Mesenchymal stem cell (in vitro differentiated cells and primary cell): ENCODE measurements at regions not wholly inside any gene's neighbourhood (a gene's known extent, or its start where the extent isn't known, plus 50 kb on each side); places are given as distances from the start of the nearest gene placed in this dataset.

Experiments used
- DNase-seq: peaks from one replicate; pipeline ENCODE4 v3.0.0-alpha.2; 2013
- H2AFZ ChIP-seq: one replicate; pipeline ENCODE4 v1.6.1; 2013; ENCODE audit warnings: low read depth, mild to moderate bottlenecking, control low read depth, inconsistent platforms, low read length, moderate library complexity
- H2AK5ac ChIP-seq: 2 replicates; pipeline ENCODE4 v1.6.1; 2013; ENCODE audit warnings: low read length, moderate library complexity, mild to moderate bottlenecking, inconsistent platforms; ENCODE audit not compliant: severe bottlenecking
- H2BK120ac ChIP-seq: one replicate; pipeline ENCODE4 v1.6.1; 2013; ENCODE audit warnings: low read depth, mild to moderate bottlenecking, inconsistent platforms, low read length, moderate library complexity
- H2BK12ac ChIP-seq, 2 experiments: one replicate each; pipeline ENCODE4 v1.6.1; 2013; ENCODE audit warnings: inconsistent platforms in 2 of 2, low read length in 2 of 2, mild to moderate bottlenecking in 2 of 2, moderate library complexity in 2 of 2, control low read depth in 1 of 2
- H2BK15ac ChIP-seq: one replicate; pipeline ENCODE4 v1.6.1; 2013; ENCODE audit warnings: mild to moderate bottlenecking, low read depth, inconsistent platforms; ENCODE audit not compliant: poor library complexity, severe bottlenecking
- H2BK5ac ChIP-seq: 2 replicates; pipeline ENCODE4 v1.6.1; 2013; ENCODE audit warnings: low read depth, mild to moderate bottlenecking, low read length, control low read depth, inconsistent platforms; ENCODE audit not compliant: poor library complexity, severe bottlenecking
- H3K14ac ChIP-seq, 2 experiments: one replicate each; pipeline ENCODE4 v1.6.1; 2013; ENCODE audit warnings: inconsistent platforms in 2 of 2, low read length in 2 of 2, control low read depth in 1 of 2, mild to moderate bottlenecking in 1 of 2, moderate library complexity in 1 of 2
- H3K18ac ChIP-seq, 2 experiments: one replicate each; pipeline ENCODE4 v1.6.1; 2013; ENCODE audit warnings: inconsistent platforms in 2 of 2, low read length in 2 of 2, control low read depth in 1 of 2, low read depth in 1 of 2, mild to moderate bottlenecking in 1 of 2
- H3K23ac ChIP-seq, 2 experiments: one replicate each; pipeline ENCODE4 v1.6.1; 2013; ENCODE audit warnings: inconsistent platforms in 2 of 2, low read length in 2 of 2, mild to moderate bottlenecking in 2 of 2, moderate library complexity in 2 of 2, control low read depth in 1 of 2
- H3K27ac ChIP-seq: 2 replicates; pipeline ENCODE4 v1.5.1; 2013; ENCODE audit warnings: mild to moderate bottlenecking, moderate library complexity, low read length, control low read depth, inconsistent platforms; ENCODE audit not compliant: poor library complexity, severe bottlenecking
- H3K27me3 ChIP-seq, 2 experiments: 2 replicates each; pipeline versions ENCODE4 v1.6.1 to v1.7.0; 2013; ENCODE audit warnings: low read length in 2 of 2, mild to moderate bottlenecking in 2 of 2, moderate library complexity in 2 of 2, control low read depth in 1 of 2, inconsistent platforms in 1 of 2; ENCODE audit not compliant: control insufficient read depth in 1 of 2, insufficient read depth in 1 of 2
- H3K36me3 ChIP-seq, 2 experiments: 2 replicates each; pipeline versions ENCODE4 v1.6.1 to v1.7.0; 2013; ENCODE audit warnings: low read length in 2 of 2, control low read depth in 1 of 2, inconsistent platforms in 1 of 2, low read depth in 1 of 2, mild to moderate bottlenecking in 1 of 2; ENCODE audit not compliant: insufficient read depth in 2 of 2, control insufficient read depth in 1 of 2
- H3K4ac ChIP-seq, 2 experiments: one replicate each; pipeline ENCODE4 v1.6.1; 2013; ENCODE audit warnings: inconsistent platforms in 2 of 2, low read length in 2 of 2, mild to moderate bottlenecking in 2 of 2, moderate library complexity in 2 of 2, control low read depth in 1 of 2, low read depth in 1 of 2
- H3K4me1 ChIP-seq: 2 replicates; pipeline ENCODE4 v1.6.1; 2013; ENCODE audit warnings: low read depth, low read length, control low read depth; ENCODE audit not compliant: control insufficient read depth, insufficient read depth
- H3K4me2 ChIP-seq: 2 replicates; pipeline ENCODE4 v1.6.1; 2013; ENCODE audit warnings: low read length, mild to moderate bottlenecking, inconsistent platforms; ENCODE audit not compliant: poor library complexity, severe bottlenecking
- H3K4me3 ChIP-seq, 2 experiments: 2 replicates each; pipeline versions ENCODE4 v1.5.1 to v1.7.0; 2013; ENCODE audit warnings: low read length in 2 of 2, mild to moderate bottlenecking in 2 of 2, control low read depth in 1 of 2, low read depth in 1 of 2; ENCODE audit not compliant: insufficient read depth in 1 of 2
- H3K79me1 ChIP-seq: replicated peaks from 2 replicates; pipeline ENCODE4 v1.6.1; 2013; ENCODE audit warnings: mild to moderate bottlenecking, control low read depth, low read length, inconsistent platforms; ENCODE audit not compliant: poor library complexity, severe bottlenecking
- H3K9ac ChIP-seq: 2 replicates; pipeline ENCODE4 v1.7.0; 2013; ENCODE audit warnings: mild to moderate bottlenecking, low read length, moderate library complexity
- H3K9me3 ChIP-seq: 2 replicates; pipeline ENCODE4 v1.7.0; 2013; ENCODE audit warnings: mild to moderate bottlenecking, low read length; ENCODE audit not compliant: control insufficient read depth
- H4K8ac ChIP-seq: one replicate; pipeline ENCODE4 v1.6.1; 2013; ENCODE audit warnings: inconsistent platforms, mild to moderate bottlenecking, low read length, moderate library complexity
- H4K91ac ChIP-seq: one replicate; pipeline ENCODE4 v1.6.1; 2013; ENCODE audit warnings: mild to moderate bottlenecking, low read length, inconsistent platforms
- WGBS: methylation state at CpG from one replicate; pipeline ENCODE4 v1.1.7; 2013; ENCODE audit warnings: mixed read lengths; 5-methylcytosine and 5-hydroxymethylcytosine counted together

GRCh38 chr6:26163427-26164119 is 76.3 kb downstream of the HFE start:
- Histone ChIP-seq H3K23ac (no peak overlapping the region), H3K18ac (no peak overlapping the region), H3K9me3 (no peaks in the 10 kb centered on the region), H3K9ac (no peak overlapping the region), H4K91ac (no peak overlapping the region), H2BK15ac (no peak overlapping the region), H2BK120ac (no peak overlapping the region), H2AFZ (no peak overlapping the region), H4K8ac (no peak overlapping the region), H2BK12ac (no peak overlapping the region), H3K4me3 (no peak overlapping the region), H3K14ac (no peak overlapping the region), H3K27ac (no peak overlapping the region), H2AK5ac (no peak overlapping the region), H3K36me3 (peaks cover 4 to 26% of the 10 kb centered on the region in 2 experiments), H3K79me1 (peaks cover 27% of the 10 kb centered on the region), H3K4me1 (peaks cover 3% of the 10 kb centered on the region), H3K27me3 (no peaks in the 10 kb centered on the region), H2BK5ac (no peak overlapping the region), H3K4me2 (no peak overlapping the region), H3K4ac (no peak overlapping the region)
- WGBS: 95% methylated on average over 10 of the region's 11 CpGs
- DNase-seq: no peak

DNA sequence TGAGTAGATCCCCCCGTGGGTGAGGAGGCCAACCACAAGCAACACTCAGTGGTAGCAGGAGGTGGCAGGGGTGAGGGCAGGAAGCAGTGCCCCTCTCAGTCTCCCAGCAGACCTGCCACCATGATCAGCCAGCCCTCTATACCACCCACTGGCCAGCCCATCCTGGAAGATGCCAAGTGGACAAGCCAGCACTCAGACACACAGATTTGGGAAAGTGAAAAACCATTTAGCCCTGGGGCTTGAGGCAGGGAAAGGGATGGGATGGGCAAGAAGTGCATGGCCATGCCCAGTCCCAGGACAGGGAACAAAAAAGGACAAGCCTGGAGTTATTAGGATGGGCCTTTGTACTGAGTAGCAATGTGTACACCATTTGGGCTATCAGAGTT is 76.9 kb downstream of the HFE start:
- no peak for DNase-seq
- WGBS: 100% methylated on average over 1 of the region's 1 CpG
- Histone ChIP-seq H2AFZ (no peak overlapping the region), H3K36me3 (peaks cover 4 to 26% of the 10 kb centered on the region in 2 experiments), H3K27me3 (no peaks in the 10 kb centered on the region), H3K4me3 (no peak overlapping the region), H2BK120ac (no peak overlapping the region), H2BK12ac (no peak overlapping the region), H3K4ac (no peak overlapping the region), H2BK15ac (no peak overlapping the region), H3K9ac (no peak overlapping the region), H3K23ac (no peak overlapping the region), H4K8ac (no peak overlapping the region), H3K4me1 (peaks cover 3% of the 10 kb centered on the region), H3K79me1 (peaks cover 27% of the 10 kb centered on the region), H3K27ac (no peak overlapping the region), H4K91ac (no peak overlapping the region), H3K9me3 (no peaks in the 10 kb centered on the region), H2BK5ac (no peak overlapping the region), H3K18ac (no peak overlapping the region), H3K4me2 (no peak overlapping the region), H3K14ac (no peak overlapping the region), H2AK5ac (no peak overlapping the region)

DNA sequence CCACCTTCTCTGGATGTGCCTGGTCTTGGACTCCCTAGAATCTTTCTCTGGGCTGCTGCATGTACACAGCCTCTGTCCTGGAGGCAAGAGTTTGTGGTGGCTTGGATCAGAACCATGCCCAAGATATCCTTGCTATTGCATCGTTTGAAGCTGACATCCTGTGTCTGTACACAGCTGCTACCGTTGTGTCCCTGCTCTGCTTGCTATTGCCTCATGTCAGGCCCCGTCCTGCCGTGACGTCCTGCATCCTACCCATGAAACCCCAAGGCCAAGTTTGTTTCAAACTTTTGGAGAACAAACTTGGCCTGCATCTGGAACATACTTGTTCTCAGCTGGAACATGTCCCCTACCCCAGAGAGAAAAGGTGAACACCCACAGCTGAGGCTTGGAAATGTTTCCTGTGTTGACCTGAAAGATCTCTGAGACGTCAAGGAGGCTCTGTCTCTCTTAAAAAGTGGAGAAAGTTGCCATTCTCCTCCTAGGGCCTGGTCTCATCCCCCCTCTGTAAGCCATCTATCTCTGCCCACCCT is 78.1 kb downstream of the HFE start:
- Histone ChIP-seq H3K4ac (no peak overlapping the region), H2BK5ac (no peak overlapping the region), H2AK5ac (no peak overlapping the region), H2BK15ac (no peak overlapping the region), H3K4me2 (no peak overlapping the region), H3K9me3 (no peaks in the 10 kb centered on the region), H3K23ac (no peak overlapping the region), H3K18ac (no peak overlapping the region), H2BK120ac (no peak overlapping the region), H4K8ac (no peak overlapping the region), H3K27ac (no peak overlapping the region), H3K4me3 (no peak overlapping the region), H2AFZ (no peak overlapping the region), H3K14ac (no peak overlapping the region), H2BK12ac (no peak overlapping the region), H4K91ac (no peak overlapping the region), H3K27me3 (no peaks in the 10 kb centered on the region), H3K36me3 (peaks cover 4 to 26% of the 10 kb centered on the region in 2 experiments), H3K79me1 (peaks cover 27% of the 10 kb centered on the region), H3K9ac (no peak overlapping the region), H3K4me1 (peaks cover 3% of the 10 kb centered on the region)
- DNase-seq: no peak
- WGBS: 90% methylated on average over 5 of the region's 6 CpGs

- Histone ChIP-seq H3K27ac (no peak overlapping the region), H3K4me3 (no peak overlapping the region), H3K9ac (no peak overlapping the region), H2BK15ac (no peak overlapping the region), H4K8ac (no peak overlapping the region), H2BK5ac (no peak overlapping the region), H3K4ac (no peak overlapping the region), H3K23ac (no peak overlapping the region), H3K27me3 (no peaks in the 10 kb centered on the region), H2BK120ac (no peak overlapping the region), H3K4me2 (no peak overlapping the region), H4K91ac (no peak overlapping the region), H2AFZ (no peak overlapping the region), H2AK5ac (no peak overlapping the region), H3K4me1 (peaks cover 3% of the 10 kb centered on the region), H3K18ac (no peak overlapping the region), H2BK12ac (no peak overlapping the region), H3K14ac (no peak overlapping the region), H3K79me1 (peaks cover 17% of the 10 kb centered on the region), H3K36me3 (peaks cover 0 to 11% of the 10 kb centered on the region in 2 experiments), H3K9me3 (no peaks in the 10 kb centered on the region)
- no peak for DNase-seq
- no CpG with 5 or more reads among the region's 2 CpGs for WGBS
Measured at GRCh38 chr6:26170181-26170580, 83.0 kb downstream of the HFE start.
